HG02973 (cell line): ENCODE measurements at regions not wholly inside any gene's neighbourhood (a gene's known extent, or its start where the extent isn't known, plus 50 kb on each side); places are given as distances from the start of the nearest gene placed in this dataset.

Source experiments
- ATAC-seq: cut with Tn5 transposase; IDR thresholded peaks from one replicate; pipeline ENCODE4 v1.9.1; 2021; ENCODE audit warnings: moderate library complexity; ENCODE audit not compliant: unreplicated experiment

GRCh38 chr2:19300961-19301360 is 57.5 kb downstream of the OSR1 start:
- ATAC-seq, result no peak

GRCh38 chr2:19299522-19299921 is 58.9 kb downstream of the OSR1 start:
- no peak for ATAC-seq

- ATAC-seq, result no peak
Observed at GRCh38 chr2:19299032-19299431, 59.4 kb downstream of the OSR1 start.

- no peak for ATAC-seq
Observed at GRCh38 chr2:19297716-19298115, 60.7 kb downstream of the OSR1 start.

GRCh38 chr2:19295998-19296502 is 62.4 kb downstream of the OSR1 start:
- no peak for ATAC-seq

- ATAC-seq, result no peak
Observed at GRCh38 chr2:19292007-19292406, 66.4 kb downstream of the OSR1 start.

DNA sequence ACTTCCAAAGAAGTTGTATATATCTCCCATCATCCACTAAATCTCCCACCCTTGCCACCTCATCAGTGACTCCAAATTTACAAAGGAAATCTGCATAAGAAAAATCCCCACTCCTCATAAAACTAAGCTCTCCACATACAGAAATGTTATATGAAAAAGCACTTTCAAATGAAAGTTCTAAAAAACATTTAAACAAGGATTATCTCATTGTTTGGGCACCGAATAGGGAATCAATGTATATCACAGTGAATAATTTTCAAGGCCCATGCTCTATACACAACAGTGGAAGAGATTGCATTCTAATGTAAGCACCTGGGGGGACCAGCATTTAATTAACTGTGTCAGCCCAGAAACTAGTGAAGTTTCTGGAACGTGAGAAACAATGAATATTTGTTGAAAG is 70.1 kb downstream of the OSR1 start:
- no peak for ATAC-seq

- ATAC-seq, result no peak
Observed at GRCh38 chr2:19287324-19287723, 71.1 kb downstream of the OSR1 start.

DNA sequence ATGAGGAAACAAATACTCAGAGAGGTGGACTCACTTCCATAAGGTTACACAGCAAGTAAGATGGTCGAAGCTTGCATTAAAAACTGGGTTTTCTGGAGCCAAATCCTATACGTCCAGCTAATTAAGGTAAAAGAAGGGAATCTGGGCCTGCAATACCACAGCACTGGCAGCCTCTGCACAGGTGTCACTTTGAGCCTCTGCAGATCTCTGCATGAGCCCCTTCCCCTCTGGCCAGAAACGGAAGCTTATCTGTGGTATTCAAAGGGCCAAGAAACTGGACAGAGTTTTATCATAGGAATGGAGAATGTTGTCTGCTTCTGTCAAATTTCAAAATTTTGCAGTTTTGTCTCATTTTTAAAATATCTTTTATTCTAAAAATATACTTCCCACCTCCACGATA is 76.1 kb downstream of the OSR1 start:
- ATAC-seq, result no peak

GRCh38 chr2:19274439-19274838 is 84.0 kb downstream of the OSR1 start:
- no peak for ATAC-seq

GRCh38 chr2:19272941-19273470 is 85.4 kb downstream of the OSR1 start:
- ATAC-seq, result no peak

GRCh38 chr2:19272039-19272438 is 86.4 kb downstream of the OSR1 start:
- ATAC-seq, result no peak

- no peak for ATAC-seq
Observed at GRCh38 chr2:19264852-19265251, 93.6 kb downstream of the OSR1 start.

DNA sequence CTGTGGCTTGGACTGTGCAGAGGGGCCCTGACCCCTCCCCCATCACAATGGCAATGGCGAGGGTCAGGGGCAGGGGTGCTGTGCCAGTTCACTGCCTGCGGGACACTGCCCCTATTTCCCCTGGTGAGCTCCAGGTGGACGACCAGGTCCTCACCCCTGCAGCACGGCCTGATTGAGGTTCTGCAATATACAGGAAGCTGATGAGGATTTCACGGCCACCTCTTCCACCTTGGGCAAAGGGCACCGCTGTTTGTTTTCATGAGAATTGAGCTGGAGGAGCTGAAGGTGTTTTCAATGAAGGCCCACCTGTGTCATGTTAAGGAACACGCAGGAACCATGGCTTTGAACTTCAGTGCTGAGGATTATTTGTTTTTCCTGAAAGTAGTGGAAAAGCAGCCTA is 96.3 kb downstream of the OSR1 start:
- ATAC-seq, result no peak

GRCh38 chr2:19261061-19261460 is 97.4 kb downstream of the OSR1 start:
- no peak for ATAC-seq

GRCh38 chr2:19256121-19256601 is 102.3 kb downstream of the OSR1 start:
- ATAC-seq, result no peak

GRCh38 chr2:19255481-19255880 is 102.9 kb downstream of the OSR1 start:
- ATAC-seq, result no peak

- no peak for ATAC-seq
Observed at GRCh38 chr2:19251554-19251953, 106.9 kb downstream of the OSR1 start.

DNA sequence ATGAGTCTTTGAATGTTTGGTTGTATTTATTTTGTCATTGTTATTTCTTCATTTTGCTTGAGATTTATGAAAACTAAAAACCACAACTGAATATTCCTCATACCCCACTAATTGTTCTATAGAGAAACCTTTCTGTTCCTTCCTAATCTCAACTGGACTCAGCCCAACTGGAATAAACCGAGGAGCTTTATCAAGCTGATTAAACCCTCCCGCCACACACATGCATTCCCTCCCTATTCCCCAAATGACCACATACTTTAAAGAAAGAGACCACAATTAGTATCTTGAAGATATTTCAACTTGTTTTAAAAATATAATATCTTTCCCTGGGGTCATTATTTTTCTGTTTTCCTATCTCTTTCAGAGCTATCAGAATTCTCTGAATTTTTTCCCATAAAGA is 107.5 kb downstream of the OSR1 start:
- ATAC-seq, result no peak

GRCh38 chr2:19247186-19247585 is 111.2 kb downstream of the OSR1 start:
- no peak for ATAC-seq

DNA sequence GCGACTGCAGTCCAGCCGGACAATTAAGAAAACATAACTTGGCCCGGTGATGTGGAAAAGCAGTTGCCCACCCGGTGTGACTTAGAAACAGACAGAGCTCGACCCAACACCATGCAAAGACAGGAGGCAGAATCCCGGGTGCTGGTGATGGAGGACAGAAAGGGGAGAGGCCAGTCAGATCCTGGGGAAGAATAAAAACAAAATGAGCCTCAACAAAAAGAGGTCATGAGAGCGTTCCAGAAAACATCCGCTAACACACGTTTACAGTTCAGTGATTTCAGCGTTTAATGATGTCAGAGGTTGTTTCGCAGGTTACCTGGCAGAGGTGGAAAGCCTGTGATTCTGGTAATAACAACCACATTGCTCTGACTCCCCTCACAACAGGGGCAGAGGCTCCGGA is 111.9 kb downstream of the OSR1 start:
- no peak for ATAC-seq

- ATAC-seq, result no peak
Observed at GRCh38 chr2:19244460-19245363, 113.7 kb downstream of the OSR1 start.
